A673 (cell line): ENCODE measurements at regions not wholly inside any gene's neighbourhood (a gene's known extent, or its start where the extent isn't known, plus 50 kb on each side); places are given as distances from the start of the nearest gene placed in this dataset.

ENCODE experiments used
- BruUV-seq: library from RNA; stranded (reverse); fragments of 400-500 nt; replicated peaks from 2 replicates; lab custom pipeline; 2021; lab: Mats Ljungman, UMichigan
- CTCF ChIA-PET: fragments of 300-600 bp; sonication (Branson Sonifier 250); formaldehyde crosslinking; loops from one replicate; lab custom pipeline; 2022; ENCODE audit warnings: antibody characterized with exemption; lab: Charles Lee
- POLR2A ChIA-PET: fragments of 300-600 bp; sonication (Branson Sonifier 250); formaldehyde crosslinking; loops from one replicate; lab custom pipeline; 2022; ENCODE audit warnings: antibody characterized with exemption; ENCODE audit not compliant: low non-redundant PET; lab: Charles Lee
- DNase-seq: peaks from one replicate; pipeline ENCODE4 v3.0.0-alpha.2; 2015; ENCODE audit warnings: low spot score
- H3K27ac ChIP-seq: fragments of 200-600 bp; sonication (generic); 2 replicates; pipeline ENCODE4 v1.5.1; 2016; ENCODE audit warnings: mixed run types, low read depth, mild to moderate bottlenecking, mixed read lengths, antibody characterized with exemption, low read length; ENCODE audit not compliant: poor library complexity, severe bottlenecking
- H3K27me3 ChIP-seq: fragments of 200-600 bp; sonication (generic); replicated peaks from 2 replicates; pipeline ENCODE4 v1.6.1; 2017; ENCODE audit warnings: mixed run types, low read depth, mild to moderate bottlenecking, mixed read lengths, antibody characterized with exemption, low read length; ENCODE audit not compliant: insufficient read depth, poor library complexity
- H3K36me3 ChIP-seq: fragments of 200-600 bp; sonication (generic); 2 replicates; pipeline ENCODE4 v1.6.1; 2016; ENCODE audit warnings: mixed run types, mild to moderate bottlenecking, mixed read lengths, antibody characterized with exemption, low read length; ENCODE audit not compliant: insufficient read depth, poor library complexity, severe bottlenecking
- H3K4me1 ChIP-seq: fragments of 200-600 bp; sonication (generic); 2 replicates; pipeline ENCODE4 v1.6.1; 2017; ENCODE audit warnings: mixed run types, mild to moderate bottlenecking, mixed read lengths, antibody characterized with exemption, low read length; ENCODE audit not compliant: insufficient read depth, poor library complexity, severe bottlenecking
- H3K4me3 ChIP-seq: fragments of 200-600 bp; sonication (generic); 2 replicates; pipeline ENCODE4 v1.5.1; 2016; ENCODE audit warnings: low read depth, mixed run types, mild to moderate bottlenecking, mixed read lengths, low read length; ENCODE audit not compliant: poor library complexity, severe bottlenecking
- H3K9me3 ChIP-seq: fragments of 200-600 bp; sonication (generic); 2 replicates; pipeline ENCODE4 v1.6.1; 2016; ENCODE audit warnings: mixed run types, low read depth, mild to moderate bottlenecking, mixed read lengths, antibody characterized with exemption, low read length; ENCODE audit not compliant: poor library complexity, severe bottlenecking
- EZH2 ChIP-seq: fragments of 200-600 bp; sonication (generic); IDR thresholded peaks from 2 replicates; pipeline ENCODE4 v1.6.1; 2017; ENCODE audit warnings: borderline replicate concordance, low read depth, mild to moderate bottlenecking, mixed read lengths, antibody characterized with exemption, low read length; ENCODE audit not compliant: poor library complexity, severe bottlenecking
- intact Hi-C: fragments of 100-400 bp; cut with micrococcal nuclease; formaldehyde crosslinking; loops from one replicate; pipeline ENCODE4 v1.10.0; 2022; ENCODE audit not compliant: unreplicated experiment
- TF ChIP-seq, protein P1 (sequence below): fragments of 300-800, 200-600 bp; sonication (generic); conservative IDR thresholded peaks from 2 replicates; pipeline ENCODE4 v1.5.1; 2017; ENCODE audit warnings: low read depth, mild to moderate bottlenecking, antibody characterized with exemption, low read length, moderate library complexity, mixed read lengths

GRCh38 chr1:177556163-177556562 lies 385.4 kb downstream of the BRINP2 start:
- H3K27me3 ChIP-seq: no peaks in the 10 kb centered on the region
- peaks cover 23% of the 10 kb centered on the region for H3K36me3 ChIP-seq
- no peak overlapping the region for H3K4me3 ChIP-seq
- peaks cover 29% of the 10 kb centered on the region for H3K9me3 ChIP-seq
- no peak overlapping the region for H3K27ac ChIP-seq
- POLR2A ChIA-PET: no interaction called here
- intact Hi-C loops: no loop called here
- TF ChIP-seq, protein P1, sequence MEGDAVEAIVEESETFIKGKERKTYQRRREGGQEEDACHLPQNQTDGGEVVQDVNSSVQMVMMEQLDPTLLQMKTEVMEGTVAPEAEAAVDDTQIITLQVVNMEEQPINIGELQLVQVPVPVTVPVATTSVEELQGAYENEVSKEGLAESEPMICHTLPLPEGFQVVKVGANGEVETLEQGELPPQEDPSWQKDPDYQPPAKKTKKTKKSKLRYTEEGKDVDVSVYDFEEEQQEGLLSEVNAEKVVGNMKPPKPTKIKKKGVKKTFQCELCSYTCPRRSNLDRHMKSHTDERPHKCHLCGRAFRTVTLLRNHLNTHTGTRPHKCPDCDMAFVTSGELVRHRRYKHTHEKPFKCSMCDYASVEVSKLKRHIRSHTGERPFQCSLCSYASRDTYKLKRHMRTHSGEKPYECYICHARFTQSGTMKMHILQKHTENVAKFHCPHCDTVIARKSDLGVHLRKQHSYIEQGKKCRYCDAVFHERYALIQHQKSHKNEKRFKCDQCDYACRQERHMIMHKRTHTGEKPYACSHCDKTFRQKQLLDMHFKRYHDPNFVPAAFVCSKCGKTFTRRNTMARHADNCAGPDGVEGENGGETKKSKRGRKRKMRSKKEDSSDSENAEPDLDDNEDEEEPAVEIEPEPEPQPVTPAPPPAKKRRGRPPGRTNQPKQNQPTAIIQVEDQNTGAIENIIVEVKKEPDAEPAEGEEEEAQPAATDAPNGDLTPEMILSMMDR: no peak
- no peak for TF ChIP-seq EZH2
- CTCF ChIA-PET: no interaction called here
- DNase-seq: no peak
- no TSS peak for BruUV-seq
- no peaks in the 10 kb centered on the region for H3K4me1 ChIP-seq

GRCh38 chr1:177547200-177547599 lies 376.4 kb downstream of the BRINP2 start:
- no TSS peak for BruUV-seq
- peaks cover 5% of the 10 kb centered on the region for H3K9me3 ChIP-seq
- H3K27ac ChIP-seq: no peak overlapping the region
- CTCF ChIA-PET: no interaction called here
- POLR2A ChIA-PET: no interaction called here
- no peak overlapping the region for H3K4me3 ChIP-seq
- H3K4me1 ChIP-seq: no peaks in the 10 kb centered on the region
- intact Hi-C loops: loop anchor here (10.0 kb wide), 1 partner anchor 398 kb away; no protein-coding TSS in a partner anchor
- no peaks in the 10 kb centered on the region for H3K27me3 ChIP-seq
- no peak for DNase-seq
- H3K36me3 ChIP-seq: peaks cover 6% of the 10 kb centered on the region
- TF ChIP-seq, protein P1: no peak
- no peak for TF ChIP-seq EZH2

GRCh38 chr1:177546346-177546745 lies 375.6 kb downstream of the BRINP2 start:
- Histone ChIP-seq H3K36me3 (no peaks in the 10 kb centered on the region), H3K27me3 (no peaks in the 10 kb centered on the region), H3K4me3 (no peak overlapping the region), H3K9me3 (peaks cover 7% of the 10 kb centered on the region), H3K4me1 (no peaks in the 10 kb centered on the region), H3K27ac (no peak overlapping the region)
- CTCF ChIA-PET: interaction anchor here (0.5 kb wide), 1 partner anchor 433 kb away, joined by 3 read pairs; no protein-coding TSS in a partner anchor
- POLR2A ChIA-PET: no interaction called here
- intact Hi-C loops: loop anchor here (10.0 kb wide), 1 partner anchor 398 kb away; no protein-coding TSS in a partner anchor
- no TSS peak for BruUV-seq
- peak; percentile 19 for DNase-seq
- no peak for TF ChIP-seq EZH2
- TF ChIP-seq, protein P1: no peak
